ENCODE measurements at regions not wholly inside any gene's neighbourhood (a gene's known extent, or its start where the extent isn't known, plus 50 kb on each side); places are given as distances from the start of the nearest gene placed in this dataset.
"Not testable (repeated sequence)": the region's sequence is repeated elsewhere in the genome, so short reads cannot be mapped to it uniquely, and the experiment has no call there.

- no peak for DNase-seq (ENCODE audit: low spot score)
Measured at GRCh38 chr9:115400796-115401195, 282.8 kb upstream of the TNC start.

GRCh38 chr9:115401756-115402327, 283.9 kb upstream of the TNC start:
- DNase-seq (ENCODE audit: low spot score) = no peak

- no peak for DNase-seq (ENCODE audit: low spot score)
Measured at GRCh38 chr9:115403753-115404152, 285.8 kb upstream of the TNC start.

- DNase-seq (ENCODE audit: low spot score) = no peak
Measured at GRCh38 chr9:115404311-115404710, 286.4 kb upstream of the TNC start.

GRCh38 chr9:115411516-115411915, 293.6 kb upstream of the TNC start:
- DNase-seq (ENCODE audit: low spot score) = no peak

- no peak for DNase-seq (ENCODE audit: low spot score)
Measured at GRCh38 chr9:115411993-115412452, 294.1 kb upstream of the TNC start.

GRCh38 chr9:115412656-115413055, 294.7 kb upstream of the TNC start:
- no peak for DNase-seq (ENCODE audit: low spot score)

- DNase-seq (ENCODE audit: low spot score) = no peak
Measured at GRCh38 chr9:115413304-115413703, 295.3 kb upstream of the TNC start.

GRCh38 chr9:115413766-115414382, 295.9 kb upstream of the TNC start:
- no peak for DNase-seq (ENCODE audit: low spot score)

- DNase-seq (ENCODE audit: low spot score) = no peak
Measured at GRCh38 chr9:115414561-115414960, 296.6 kb upstream of the TNC start.

GRCh38 chr9:115415450-115415849, 297.5 kb upstream of the TNC start:
- DNase-seq (ENCODE audit: low spot score) = no peak

- no peak for DNase-seq (ENCODE audit: low spot score)
Measured at GRCh38 chr9:115416299-115416698, 298.3 kb upstream of the TNC start.

- not testable (repeated sequence) for DNase-seq (ENCODE audit: low spot score)
Measured at GRCh38 chr9:115418181-115418580, 300.2 kb upstream of the TNC start.

- DNase-seq (ENCODE audit: low spot score) = no peak
Measured at GRCh38 chr9:115422932-115423440, 305.0 kb upstream of the TNC start.

- no peak for DNase-seq (ENCODE audit: low spot score)
Measured at GRCh38 chr9:115423646-115424045, 305.7 kb upstream of the TNC start.

- DNase-seq (ENCODE audit: low spot score) = no peak
Measured at GRCh38 chr9:115425601-115426000, 307.6 kb upstream of the TNC start.

GRCh38 chr9:115437418-115437817, 319.5 kb upstream of the TNC start:
- DNase-seq (ENCODE audit: low spot score) = no peak

GRCh38 chr9:115439641-115440040, 321.7 kb upstream of the TNC start:
- DNase-seq (ENCODE audit: low spot score) = no peak

- no peak for DNase-seq (ENCODE audit: low spot score)
Measured at GRCh38 chr9:115442054-115442453, 324.1 kb upstream of the TNC start.

- DNase-seq (ENCODE audit: low spot score) = no peak
Measured at GRCh38 chr9:115443890-115444289, 325.9 kb upstream of the TNC start.

- no peak for DNase-seq (ENCODE audit: low spot score)
Measured at GRCh38 chr9:115444959-115445358, 327.0 kb upstream of the TNC start.

- DNase-seq (ENCODE audit: low spot score) = no peak
Measured at GRCh38 chr9:115445655-115446054, 327.7 kb upstream of the TNC start.

GRCh38 chr9:115456515-115456914, 338.6 kb upstream of the TNC start:
- no peak for DNase-seq (ENCODE audit: low spot score)

- no peak for DNase-seq (ENCODE audit: low spot score)
Measured at GRCh38 chr9:115461280-115461679, 343.3 kb upstream of the TNC start.
